Mucosa of stomach (tissue), 1 donor: ENCODE measurements at regions not wholly inside any gene's neighbourhood (a gene's known extent, or its start where the extent isn't known, plus 50 kb on each side); places are given as distances from the start of the nearest gene placed in this dataset.

Experiments
- H3K27me3 ChIP-seq: one replicate; pipeline ENCODE4 v1.7.0; 2013; ENCODE audit warnings: mild to moderate bottlenecking, low read length; ENCODE audit not compliant: control insufficient read depth, insufficient read depth
- H3K36me3 ChIP-seq: one replicate; pipeline ENCODE4 v1.7.0; 2013; ENCODE audit warnings: low read length; ENCODE audit not compliant: control insufficient read depth, insufficient read depth
- H3K4me1 ChIP-seq: one replicate; pipeline ENCODE4 v1.7.0; 2013; ENCODE audit warnings: mild to moderate bottlenecking, low read length; ENCODE audit not compliant: control insufficient read depth, insufficient read depth
- H3K4me3 ChIP-seq: one replicate; pipeline ENCODE4 v1.7.0; 2013; ENCODE audit warnings: low read length
- H3K9ac ChIP-seq: one replicate; pipeline ENCODE4 v1.7.0; 2013; ENCODE audit warnings: mild to moderate bottlenecking, low read length, moderate library complexity
- H3K9me3 ChIP-seq: one replicate; pipeline ENCODE4 v1.7.0; 2013; ENCODE audit warnings: mild to moderate bottlenecking, low read length, moderate library complexity; ENCODE audit not compliant: control insufficient read depth
- donor health status: Pancreatic carcinoma.

- Histone ChIP-seq H3K9ac (no peak overlapping the region), H3K4me3 (no peak overlapping the region), H3K36me3 (no peaks in the 10 kb centered on the region), H3K4me1 (no peaks in the 10 kb centered on the region), H3K9me3 (no peaks in the 10 kb centered on the region), H3K27me3 (no peaks in the 10 kb centered on the region)
Measured at GRCh38 chr15:97876281-97876675, 84.2 kb upstream of the ARRDC4 start.

- H3K9ac ChIP-seq, result no peak overlapping the region
- H3K4me1 ChIP-seq, result no peaks in the 10 kb centered on the region
- H3K4me3 ChIP-seq, result no peak overlapping the region
- no peaks in the 10 kb centered on the region for H3K9me3 ChIP-seq
- no peaks in the 10 kb centered on the region for H3K27me3 ChIP-seq
- H3K36me3 ChIP-seq, result no peaks in the 10 kb centered on the region
Measured at GRCh38 chr15:97881346-97881965, 79.0 kb upstream of the ARRDC4 start.

- no peaks in the 10 kb centered on the region for H3K9me3 ChIP-seq
- no peaks in the 10 kb centered on the region for H3K4me1 ChIP-seq
- H3K36me3 ChIP-seq, result no peaks in the 10 kb centered on the region
- no peak overlapping the region for H3K9ac ChIP-seq
- no peaks in the 10 kb centered on the region for H3K27me3 ChIP-seq
- H3K4me3 ChIP-seq, result no peak overlapping the region
Measured at GRCh38 chr15:97884513-97885131, 75.9 kb upstream of the ARRDC4 start.

- H3K4me1 ChIP-seq, result no peaks in the 10 kb centered on the region
- H3K27me3 ChIP-seq, result no peaks in the 10 kb centered on the region
- no peak overlapping the region for H3K9ac ChIP-seq
- no peaks in the 10 kb centered on the region for H3K36me3 ChIP-seq
- H3K4me3 ChIP-seq, result no peak overlapping the region
- no peaks in the 10 kb centered on the region for H3K9me3 ChIP-seq
Measured at GRCh38 chr15:97890307-97890706, 70.2 kb upstream of the ARRDC4 start.

GRCh38 chr15:97892167-97892938 is 68.2 kb upstream of the ARRDC4 start:
- H3K4me1 ChIP-seq, result no peaks in the 10 kb centered on the region
- no peak overlapping the region for H3K9ac ChIP-seq
- H3K27me3 ChIP-seq, result no peaks in the 10 kb centered on the region
- H3K9me3 ChIP-seq, result no peaks in the 10 kb centered on the region
- no peak overlapping the region for H3K4me3 ChIP-seq
- no peaks in the 10 kb centered on the region for H3K36me3 ChIP-seq

- Histone ChIP-seq H3K4me3 (no peak overlapping the region), H3K9ac (no peak overlapping the region), H3K27me3 (no peaks in the 10 kb centered on the region), H3K4me1 (no peaks in the 10 kb centered on the region), H3K36me3 (no peaks in the 10 kb centered on the region), H3K9me3 (no peaks in the 10 kb centered on the region)
Measured at GRCh38 chr15:97893967-97894366, 66.5 kb upstream of the ARRDC4 start.

GRCh38 chr15:97899981-97900380 is 60.5 kb upstream of the ARRDC4 start:
- Histone ChIP-seq H3K36me3 (no peaks in the 10 kb centered on the region), H3K9me3 (no peaks in the 10 kb centered on the region), H3K9ac (no peak overlapping the region)

GRCh38 chr15:97902140-97902780 is 58.2 kb upstream of the ARRDC4 start:
- Histone ChIP-seq H3K27me3 (peaks cover 15% of the 10 kb centered on the region), H3K36me3 (no peaks in the 10 kb centered on the region), H3K4me3 (no peak overlapping the region), H3K9me3 (no peaks in the 10 kb centered on the region), H3K9ac (no peak overlapping the region), H3K4me1 (no peaks in the 10 kb centered on the region)

More at GRCh38 chr15:97899981-97900380, 60.5 kb upstream of the ARRDC4 start:
- H3K4me1 ChIP-seq, result no peaks in the 10 kb centered on the region
- peaks cover 15% of the 10 kb centered on the region for H3K27me3 ChIP-seq
- H3K4me3 ChIP-seq, result no peak overlapping the region

- Histone ChIP-seq H3K36me3 (no peaks in the 10 kb centered on the region), H3K4me3 (no peak overlapping the region), H3K27me3 (peaks cover 15% of the 10 kb centered on the region), H3K4me1 (no peaks in the 10 kb centered on the region), H3K9me3 (no peaks in the 10 kb centered on the region), H3K9ac (no peak overlapping the region)
Measured at GRCh38 chr15:97903560-97903959, 56.9 kb upstream of the ARRDC4 start.

GRCh38 chr15:97903971-97904572 is 56.4 kb upstream of the ARRDC4 start:
- H3K27me3 ChIP-seq, result peaks cover 15% of the 10 kb centered on the region
- H3K9me3 ChIP-seq, result no peaks in the 10 kb centered on the region
- H3K4me3 ChIP-seq, result no peak overlapping the region
- H3K36me3 ChIP-seq, result no peaks in the 10 kb centered on the region
- H3K4me1 ChIP-seq, result no peaks in the 10 kb centered on the region
- H3K9ac ChIP-seq, result no peak overlapping the region

GRCh38 chr15:97909291-97909891 is 51.1 kb upstream of the ARRDC4 start:
- no peaks in the 10 kb centered on the region for H3K4me1 ChIP-seq
- no peaks in the 10 kb centered on the region for H3K36me3 ChIP-seq
- peaks cover 8% of the 10 kb centered on the region for H3K27me3 ChIP-seq
- no peak overlapping the region for H3K4me3 ChIP-seq
- H3K9me3 ChIP-seq, result no peaks in the 10 kb centered on the region
- no peak overlapping the region for H3K9ac ChIP-seq
